Embryonic facial prominence (tissue), 1 donor: ENCODE measurements at regions not wholly inside any gene's neighbourhood (a gene's known extent, or its start where the extent isn't known, plus 50 kb on each side); places are given as distances from the start of the nearest gene placed in this dataset.

Experiments used
- DNase-seq: peaks from one replicate; pipeline ENCODE4 v3.0.0-alpha.2; 2016; ENCODE audit errors: extremely low spot score

DNA sequence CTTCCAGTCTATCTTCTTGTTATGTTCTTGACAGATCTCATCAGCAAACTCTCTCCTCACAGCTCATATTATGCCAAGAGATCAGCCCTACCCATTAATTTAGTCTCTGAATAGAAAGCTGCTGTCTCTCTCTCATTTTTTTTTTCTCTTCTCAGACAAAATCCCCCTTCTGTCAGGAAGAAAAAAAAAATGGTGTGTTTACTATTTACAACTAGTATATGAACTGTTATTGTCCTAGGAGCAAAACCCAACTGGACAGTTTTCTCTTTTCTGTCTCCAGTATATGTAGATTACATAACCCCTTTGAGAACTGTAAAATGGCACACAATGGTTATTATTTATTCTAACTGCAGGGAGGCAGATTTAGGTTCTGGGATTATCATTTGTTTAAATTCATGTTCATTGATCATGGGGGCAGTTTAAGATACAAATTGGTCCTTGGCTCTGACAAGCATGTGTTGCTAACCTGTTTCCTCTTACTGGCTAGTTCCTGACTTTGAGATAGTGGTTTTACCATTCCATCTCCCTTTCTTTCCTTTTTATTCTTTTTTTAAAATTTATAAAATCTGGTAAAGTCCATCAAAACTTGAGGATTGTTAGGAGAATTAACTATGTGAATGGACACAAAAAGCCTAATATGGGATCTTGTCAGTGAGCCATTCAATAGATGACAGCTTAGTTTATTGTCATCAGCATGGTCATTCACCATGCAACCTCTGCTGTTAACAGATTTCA is 210.0 kb upstream of the PAPPA start:
- no peak for DNase-seq

DNA sequence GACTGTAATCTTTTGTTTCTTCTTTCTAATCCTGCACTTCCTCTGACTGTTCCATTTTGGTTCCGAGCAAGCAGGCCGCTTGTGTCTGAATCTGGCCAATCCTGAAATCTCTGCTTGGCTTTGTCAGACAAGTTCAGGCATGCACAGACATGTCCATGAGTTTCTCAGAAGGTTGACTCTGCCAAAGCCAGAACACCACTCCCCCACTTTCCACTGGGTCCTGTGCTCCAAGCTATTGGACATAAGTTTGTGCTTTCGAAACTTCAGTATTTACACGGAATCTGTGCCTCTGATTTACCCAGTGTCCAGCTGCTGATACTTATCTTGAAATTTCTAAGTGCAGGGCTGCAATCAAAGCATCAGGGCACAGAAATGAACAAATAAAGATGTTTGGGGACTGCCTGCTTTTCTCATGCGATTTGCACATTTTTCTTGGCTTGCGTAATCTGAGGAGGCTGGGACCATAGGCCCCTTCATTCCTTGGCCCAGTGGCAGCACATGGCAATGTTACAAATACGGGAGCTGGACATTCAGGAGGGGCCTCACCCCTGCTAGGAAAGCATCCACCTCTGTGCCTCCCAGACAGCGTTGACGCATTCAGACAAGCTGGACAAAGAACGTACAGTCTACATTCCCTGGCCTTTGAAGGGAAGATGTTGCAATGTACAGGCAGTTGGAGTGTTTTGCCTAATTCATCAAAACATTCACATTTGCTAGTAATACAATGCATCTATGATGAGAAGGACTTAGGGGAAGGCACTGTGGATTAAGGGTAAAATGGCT is 209.2 kb upstream of the PAPPA start:
- no peak for DNase-seq

DNA sequence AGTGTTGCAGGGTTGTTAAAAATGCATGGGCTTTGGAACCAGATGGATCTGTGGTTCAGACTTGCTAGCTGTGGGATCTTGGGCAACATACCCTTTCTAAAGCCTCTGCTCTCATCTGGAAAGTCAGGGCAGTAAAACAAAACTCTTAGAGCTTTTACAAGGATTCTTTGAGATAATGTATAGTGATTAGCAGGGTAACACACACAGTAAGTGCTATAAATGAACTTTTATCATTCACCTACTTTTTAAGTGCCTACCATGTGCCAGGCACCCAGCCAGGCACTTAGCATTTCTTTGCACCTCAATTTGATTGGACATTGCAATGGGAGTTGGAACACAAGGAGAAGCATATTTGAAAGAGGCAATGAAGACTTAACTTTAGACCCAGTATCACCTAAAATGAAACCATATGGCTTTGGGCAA is 208.6 kb upstream of the PAPPA start:
- no peak for DNase-seq

DNA sequence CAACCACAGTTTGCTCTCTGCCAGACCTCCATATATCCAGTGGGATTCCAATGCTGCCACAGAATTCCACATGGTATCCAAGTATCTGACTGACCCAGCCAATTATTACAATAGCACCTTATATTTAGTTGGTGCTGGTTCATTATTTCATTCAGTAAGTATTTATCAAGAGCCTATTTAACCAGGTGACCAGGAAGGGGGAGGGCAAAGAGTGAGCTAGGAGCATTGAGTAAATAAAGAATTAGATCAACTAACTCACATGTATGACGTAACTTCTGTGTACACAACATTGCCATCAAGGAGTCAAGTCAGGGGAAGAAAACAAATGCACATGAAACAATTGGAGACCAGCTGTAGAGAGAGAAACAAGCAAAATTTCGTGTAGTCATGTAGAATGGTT is 207.1 kb upstream of the PAPPA start:
- DNase-seq, result no peak

DNA sequence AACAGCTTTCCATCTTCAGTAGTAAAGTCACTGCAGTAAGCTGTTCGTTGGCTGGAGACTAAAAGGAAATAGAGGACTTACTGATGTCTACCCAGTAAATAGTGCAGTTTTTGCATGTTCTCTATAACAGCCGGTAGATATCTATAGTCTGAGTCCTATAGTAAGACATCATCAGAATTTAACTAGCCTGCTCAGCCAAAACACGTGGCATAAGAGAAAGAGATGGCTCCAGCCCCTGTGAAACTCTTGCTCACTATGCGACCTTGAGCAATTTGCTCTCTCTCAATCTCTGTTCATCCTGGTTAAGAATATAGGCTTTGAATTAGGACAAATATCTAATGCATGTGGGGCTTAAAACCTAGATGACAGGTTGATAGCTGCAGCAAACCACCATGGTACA is 201.6 kb upstream of the PAPPA start:
- no peak for DNase-seq

DNA sequence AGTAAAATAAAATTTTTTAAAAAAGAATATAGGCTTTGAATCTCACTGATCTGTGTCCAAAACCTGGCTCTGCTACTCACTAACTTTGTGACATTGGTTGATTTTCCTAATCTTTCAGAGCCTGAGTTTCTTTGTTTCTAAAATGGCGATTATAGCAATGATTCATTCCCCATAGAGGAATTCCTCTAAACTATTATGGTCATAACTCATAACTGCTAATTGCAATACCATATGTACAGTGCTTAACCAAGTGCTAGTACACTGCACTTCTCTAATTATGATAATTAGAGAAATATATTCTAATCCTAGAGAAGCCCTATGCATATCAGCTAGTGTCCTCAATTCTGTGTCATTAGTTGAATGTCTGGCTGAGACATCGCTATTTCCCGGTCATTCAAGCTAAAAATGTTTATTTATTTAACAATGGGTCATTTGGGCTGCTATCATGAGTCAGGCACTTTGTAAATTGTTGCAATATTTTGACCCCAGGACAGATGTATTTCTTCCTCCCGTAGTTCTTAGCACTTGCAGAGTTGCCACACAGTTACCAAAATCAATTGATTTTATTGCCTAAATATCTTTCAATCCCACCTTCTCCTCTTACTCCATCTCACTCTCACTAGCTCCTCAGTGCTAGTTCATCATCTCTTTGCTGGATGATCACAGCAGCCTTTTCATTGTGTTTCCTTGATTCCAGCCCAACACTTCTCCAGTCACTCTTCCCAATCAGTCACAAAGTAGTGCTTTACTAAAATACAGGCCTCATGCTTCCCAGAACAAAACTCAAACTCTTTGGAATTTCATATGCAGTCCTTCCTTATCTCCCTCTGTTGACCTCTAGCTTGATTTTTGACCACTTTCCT is 200.9 kb upstream of the PAPPA start:
- no peak for DNase-seq

DNA sequence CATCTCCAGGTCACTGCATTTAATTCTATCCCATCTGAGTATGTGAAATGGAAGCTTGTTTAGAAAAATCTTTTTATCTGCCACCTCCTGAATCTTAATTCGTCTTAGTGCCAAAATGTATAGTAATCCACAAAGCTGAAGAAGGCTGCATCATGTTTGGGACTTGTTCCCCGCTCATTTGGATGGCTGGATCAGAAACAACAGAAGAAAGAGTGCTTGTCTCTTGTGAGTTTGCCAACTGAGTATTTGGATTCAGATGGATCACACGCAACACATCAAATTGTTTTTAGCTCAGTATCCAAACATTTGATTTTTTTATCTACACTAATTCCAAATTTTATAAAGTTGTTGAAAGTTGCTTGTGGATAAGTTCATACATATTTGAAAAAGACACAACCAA is 197.2 kb upstream of the PAPPA start:
- no peak for DNase-seq

DNA sequence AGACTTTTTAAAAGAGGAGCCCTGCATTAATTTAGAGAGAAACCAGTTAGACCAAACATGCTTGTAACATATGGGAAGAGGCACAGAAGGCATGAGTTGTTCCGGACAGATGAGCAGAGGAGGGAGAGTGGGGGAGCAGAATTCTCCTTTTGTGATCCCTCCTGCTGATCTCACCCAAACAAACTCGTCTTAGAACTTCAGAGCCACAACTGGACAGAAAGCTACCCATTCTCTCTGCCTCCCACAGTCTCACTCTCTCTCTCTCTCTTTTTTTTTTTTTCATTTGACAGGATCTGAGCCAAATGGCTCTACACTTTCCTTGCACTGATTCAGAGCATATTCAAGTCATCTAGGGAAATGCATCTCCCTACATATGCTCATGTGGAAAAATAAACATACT is 196.0 kb upstream of the PAPPA start:
- DNase-seq, result no peak

DNA sequence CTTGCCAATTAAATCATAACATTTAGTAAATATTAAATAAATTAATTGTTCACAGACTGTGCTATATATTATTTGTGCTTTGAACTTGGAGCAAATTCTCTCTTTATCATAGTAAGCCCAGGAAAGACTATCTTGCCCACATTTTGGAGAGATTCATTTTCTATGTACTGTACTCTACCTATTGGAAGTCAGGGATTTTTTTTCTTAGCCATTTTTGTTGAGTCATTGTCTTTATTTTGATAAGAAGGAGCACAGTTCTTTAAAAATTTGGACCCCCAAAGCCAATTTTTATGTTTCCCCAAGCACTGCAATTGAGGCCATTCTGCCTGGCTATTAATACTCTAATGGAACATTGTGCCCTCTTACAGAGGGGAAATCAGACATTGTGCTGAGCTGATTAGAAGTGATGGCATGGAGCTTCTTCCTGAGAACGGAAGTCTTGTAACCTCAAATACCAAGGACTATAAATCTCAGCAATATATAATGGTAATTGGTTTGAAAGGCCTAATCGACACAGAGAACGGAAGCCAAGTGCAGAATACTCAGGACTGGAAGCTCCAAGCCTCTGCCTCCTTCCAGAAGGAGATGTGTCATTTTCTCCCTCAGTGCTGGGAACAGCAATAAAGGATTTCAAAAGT is 188.8 kb upstream of the PAPPA start:
- DNase-seq, result no peak

DNA sequence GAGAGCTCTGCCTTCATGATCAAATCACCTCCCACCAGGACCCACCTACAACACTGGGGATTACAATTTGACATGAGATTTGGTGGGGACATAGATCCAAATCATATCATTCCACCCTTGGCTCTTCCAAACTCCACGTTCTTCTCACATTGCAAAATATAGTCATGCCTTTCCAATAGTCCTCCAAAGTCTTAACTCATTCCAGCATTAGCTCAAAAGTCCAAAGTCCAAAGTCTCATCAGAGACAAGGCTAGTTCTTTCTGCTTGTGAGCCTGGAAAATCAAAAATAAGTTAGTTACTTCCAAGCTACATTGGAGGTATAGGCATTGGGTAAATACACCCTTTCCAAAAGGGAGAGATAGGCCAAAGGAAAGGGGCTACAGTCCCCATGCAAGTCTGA is 186.9 kb upstream of the PAPPA start:
- DNase-seq, result no peak

DNA sequence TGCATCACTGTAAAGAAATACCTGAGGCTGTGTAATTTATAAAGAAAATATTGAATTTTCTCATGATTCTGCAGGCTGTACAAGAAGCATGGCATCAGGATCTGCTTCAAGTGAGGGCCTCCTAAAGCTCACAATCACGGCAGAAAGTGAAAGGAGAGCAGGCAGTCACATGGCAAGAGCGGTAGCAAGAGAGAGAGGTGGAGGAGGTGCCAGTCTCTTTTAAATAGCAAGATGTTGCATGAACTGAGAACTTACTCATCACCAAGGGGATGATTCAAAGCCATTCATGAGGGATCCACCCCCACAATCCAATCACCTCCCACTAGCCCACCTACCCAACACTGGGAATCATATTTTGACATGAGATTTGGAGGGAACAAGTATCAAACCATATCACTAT is 184.5 kb upstream of the PAPPA start:
- DNase-seq, result no peak

DNA sequence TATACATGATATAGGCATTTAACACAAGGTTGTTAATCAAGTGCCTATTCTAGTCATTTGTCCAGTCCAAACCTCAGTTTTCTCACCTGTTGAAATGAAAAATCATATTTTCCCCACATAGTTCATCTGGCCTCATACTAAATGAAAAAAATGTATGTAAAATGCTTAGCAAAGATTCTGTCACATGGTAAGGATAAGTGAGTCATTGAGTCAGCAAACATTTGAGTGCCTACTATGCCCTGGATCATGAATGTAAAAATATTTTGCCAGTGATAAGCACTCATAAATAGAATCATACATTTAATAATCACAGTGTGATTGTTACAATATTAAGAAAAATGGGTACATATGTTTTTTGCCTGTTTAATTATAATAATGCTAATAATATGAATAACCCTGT is 181.2 kb upstream of the PAPPA start:
- DNase-seq, result no peak

DNA sequence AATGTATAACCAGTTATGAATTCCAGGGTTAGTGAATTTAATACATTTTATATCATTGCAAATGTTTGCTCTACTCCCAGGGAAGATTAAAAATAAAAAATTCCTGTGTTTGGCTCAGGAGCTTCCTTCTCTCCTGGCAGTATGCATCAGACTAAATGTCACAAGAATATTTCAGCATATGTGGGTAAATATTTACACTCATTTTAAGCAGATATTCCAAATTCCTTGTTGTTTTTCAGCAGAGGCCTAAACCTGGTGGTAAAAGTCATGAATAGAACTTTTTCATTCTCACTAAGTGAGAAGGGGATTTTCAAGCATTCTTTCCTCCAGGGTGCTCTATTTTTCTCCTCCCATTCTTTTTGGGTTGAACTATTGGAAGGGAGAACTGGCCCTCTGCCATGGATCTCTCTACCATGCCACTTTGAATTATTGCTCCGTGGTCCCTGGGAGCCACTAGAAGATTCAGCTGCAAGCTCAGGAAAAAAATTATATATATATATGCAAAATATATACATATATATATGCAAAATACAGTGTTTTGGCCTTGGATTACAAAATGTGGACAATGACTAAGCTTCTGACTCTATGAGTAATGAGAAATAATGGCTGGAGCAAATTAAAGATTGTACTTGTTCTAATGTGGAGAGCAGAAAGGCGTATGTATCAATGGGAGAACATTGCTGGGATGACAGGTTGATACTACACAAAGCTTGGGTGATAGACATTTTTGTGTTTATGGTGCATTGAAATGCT is 180.6 kb upstream of the PAPPA start:
- DNase-seq, result no peak

DNA sequence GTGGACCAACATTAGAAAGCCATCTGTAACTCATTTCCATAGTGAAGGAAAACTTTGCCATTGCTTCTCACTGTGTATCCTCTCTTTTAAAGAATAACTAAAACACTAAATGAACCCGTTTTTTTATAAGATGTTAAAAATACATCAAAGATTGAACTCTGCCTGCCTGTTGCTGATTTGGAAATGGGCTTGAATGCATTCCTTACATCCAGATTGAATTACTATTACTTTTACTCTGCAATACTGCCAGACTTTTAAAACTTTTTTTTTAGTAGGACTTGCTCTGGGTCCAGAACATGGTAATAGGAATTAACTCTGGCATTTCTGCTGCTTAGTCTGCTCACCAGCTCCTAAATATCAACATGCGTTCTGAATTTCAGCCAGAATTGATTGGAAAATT is 176.8 kb upstream of the PAPPA start:
- peak; percentile 68 for DNase-seq

DNA sequence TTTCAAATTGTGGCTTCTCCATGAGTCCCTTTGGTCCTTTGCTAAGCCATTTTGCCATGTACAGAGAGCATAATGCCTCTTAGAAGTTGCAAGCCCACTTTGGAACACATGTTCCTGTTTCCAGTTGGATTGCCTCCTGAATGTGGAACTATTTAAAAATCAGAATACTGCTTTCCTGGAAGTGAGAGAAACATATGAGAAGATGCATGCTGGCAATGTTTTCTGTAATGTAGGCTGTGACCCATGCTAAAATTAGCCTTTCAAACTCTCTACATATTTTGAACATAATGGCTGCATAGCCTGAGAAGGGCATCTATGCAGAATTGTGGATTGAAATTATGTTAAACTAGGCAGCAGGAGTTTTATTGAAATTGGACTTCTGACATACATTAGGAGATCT is 175.5 kb upstream of the PAPPA start:
- DNase-seq, result no peak

DNA sequence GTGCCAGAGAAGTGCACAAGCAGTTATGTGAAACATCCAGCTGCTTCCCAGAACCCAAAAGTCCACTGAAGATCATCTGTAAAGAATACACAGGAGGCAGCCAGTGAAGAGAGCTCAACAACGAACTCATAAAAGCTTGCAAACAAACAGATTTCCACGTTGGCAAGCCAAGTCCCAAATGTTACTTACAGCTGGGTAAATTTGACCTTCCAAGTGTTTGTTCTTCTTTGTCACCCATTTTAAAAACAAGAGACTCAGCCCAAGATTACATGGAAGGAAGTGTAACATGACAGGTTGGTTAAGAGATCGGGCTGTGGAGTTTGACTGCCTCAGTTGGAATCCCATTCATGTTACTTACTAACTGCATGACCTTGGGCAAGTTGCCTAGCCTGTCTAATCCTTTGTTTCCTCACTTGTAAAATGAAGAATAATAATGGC is 174.9 kb upstream of the PAPPA start:
- DNase-seq, result no peak

DNA sequence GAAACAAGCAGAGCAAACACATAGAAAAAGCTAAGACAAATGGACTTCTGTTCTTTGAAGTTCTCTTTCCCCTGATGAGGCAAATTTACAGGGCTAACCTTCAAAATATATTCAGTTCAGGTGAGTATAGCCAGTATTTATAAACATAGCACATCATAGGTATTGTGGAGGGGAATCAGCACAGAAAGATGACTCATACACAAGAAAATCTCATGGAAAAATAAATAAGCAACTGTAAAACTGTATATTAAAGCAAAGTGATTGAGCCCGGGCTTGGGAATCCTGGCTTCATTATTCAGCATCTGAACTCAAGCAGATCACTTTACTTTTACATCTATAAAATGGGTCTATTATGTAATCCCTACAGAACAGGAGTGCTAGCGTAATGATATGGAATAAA is 173.5 kb upstream of the PAPPA start:
- DNase-seq, result no peak

DNA sequence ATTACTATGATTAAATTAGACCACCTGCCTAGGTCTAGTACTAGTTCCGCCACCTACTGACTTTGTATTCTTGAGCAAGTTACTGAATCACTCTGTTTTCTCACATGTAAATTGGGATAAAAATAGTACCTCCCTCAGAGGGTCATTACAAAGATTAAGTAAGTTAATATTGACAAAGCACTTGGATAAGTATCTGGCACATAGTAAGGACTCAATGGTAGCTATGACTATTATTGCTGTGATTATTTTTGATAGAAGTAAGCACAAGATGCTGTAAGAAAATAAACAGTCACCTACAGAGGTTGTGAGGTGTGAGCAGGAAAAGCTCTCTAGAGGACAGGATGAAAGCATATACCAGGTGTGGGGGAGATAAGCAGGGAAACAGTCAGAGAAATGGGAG is 173.1 kb upstream of the PAPPA start:
- DNase-seq, result no peak

DNA sequence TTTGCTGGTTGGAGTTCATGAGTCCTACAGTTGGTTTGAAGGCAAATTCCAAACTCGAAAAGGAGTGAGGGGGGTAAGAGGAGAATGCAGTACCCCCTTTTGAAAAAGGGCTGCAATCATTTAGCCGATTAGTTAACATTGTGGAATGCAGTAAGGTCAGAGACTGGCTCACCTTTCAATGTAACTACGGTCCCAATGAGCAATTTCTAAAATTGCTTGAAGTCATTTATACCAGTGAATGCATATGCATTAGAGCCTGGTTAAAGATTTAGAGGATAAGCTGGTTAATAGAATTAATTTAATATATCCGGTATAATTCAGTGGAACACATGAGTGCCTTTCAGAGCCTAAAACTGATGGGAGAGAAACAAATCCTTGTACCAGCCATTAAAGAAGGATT is 172.6 kb upstream of the PAPPA start:
- DNase-seq, result no peak

DNA sequence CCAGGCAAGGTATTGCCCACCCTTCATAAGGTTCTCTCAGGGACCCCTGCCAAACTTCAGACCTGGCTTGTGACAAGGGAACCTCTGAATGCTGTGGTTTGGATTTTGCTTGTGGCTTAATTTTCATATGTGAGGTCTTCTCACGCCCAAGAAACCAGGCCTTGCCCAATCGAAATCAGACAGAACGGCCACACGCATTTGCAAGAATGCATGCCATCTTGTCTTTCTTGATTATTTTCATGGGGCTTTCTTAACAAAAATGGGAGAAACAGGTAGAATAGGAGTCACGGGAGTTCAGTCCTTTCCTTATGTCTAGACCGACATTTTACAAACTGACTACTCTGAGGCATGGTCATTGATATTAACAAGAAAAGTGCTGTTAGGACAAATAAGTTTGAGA is 170.2 kb upstream of the PAPPA start:
- no peak for DNase-seq

DNA sequence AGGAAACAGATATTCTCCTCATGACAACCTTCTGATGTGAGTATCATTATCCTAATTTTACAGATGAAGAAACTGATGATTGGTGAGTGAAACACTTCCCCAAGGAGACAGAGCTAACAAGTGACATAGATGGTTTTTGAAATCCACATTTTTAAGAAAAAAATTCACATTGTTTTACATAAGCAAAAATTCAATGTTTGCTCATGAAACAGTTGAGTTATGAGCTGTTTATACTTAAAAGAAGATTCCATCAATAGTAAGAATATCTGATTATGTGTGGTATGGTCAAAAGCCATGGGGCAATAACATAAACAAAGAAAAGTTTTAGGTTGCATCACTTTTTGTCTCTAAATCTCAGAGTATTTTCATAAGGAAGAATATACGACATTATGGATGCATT is 167.9 kb upstream of the PAPPA start:
- no peak for DNase-seq
